Caco-2 (cell line): ENCODE measurements at regions not wholly inside any gene's neighbourhood (a gene's known extent, or its start where the extent isn't known, plus 50 kb on each side); places are given as distances from the start of the nearest gene placed in this dataset.

ENCODE experiments used
- BruUV-seq: library from RNA; stranded (reverse); fragments of 400-500 nt; replicated peaks from 2 replicates; lab custom pipeline; 2021; lab: Mats Ljungman, UMichigan
- CTCF ChIA-PET: fragments of 300-600 bp; sonication (Branson Sonifier 250); formaldehyde crosslinking; loops from one replicate; lab custom pipeline; 2022; ENCODE audit warnings: antibody characterized with exemption; lab: Charles Lee
- POLR2A ChIA-PET: fragments of 300-600 bp; sonication (Branson Sonifier 250); formaldehyde crosslinking; loops from one replicate; lab custom pipeline; 2022; ENCODE audit warnings: antibody characterized with exemption; lab: Charles Lee
- DNase-seq, 2 experiments: peaks; one replicate each; pipeline versions ENCODE4 v3.0.0 to v3.0.0-alpha.2; 2020 to 2022
- H3K27me3 ChIP-seq: replicated peaks from 2 replicates; pipeline ENCODE4 v1.6.0; 2011; ENCODE audit warnings: low read length; ENCODE audit not compliant: control insufficient read depth, insufficient read depth
- H3K36me3 ChIP-seq: 2 replicates; pipeline ENCODE4 v1.5.1; 2011; ENCODE audit warnings: low read length; ENCODE audit not compliant: control insufficient read depth, insufficient read depth
- H3K4me1 ChIP-seq: fragments of 250-450 bp; sonication (Bioruptor Pico); 2 replicates; pipeline ENCODE4 v1.5.1; 2020; ENCODE audit warnings: mild to moderate bottlenecking
- H3K4me3 ChIP-seq: 2 replicates; pipeline ENCODE4 v1.5.1; 2011; ENCODE audit warnings: low read depth, mild to moderate bottlenecking, control low read depth, low read length
- H3K9me3 ChIP-seq: fragments of 250-450 bp; sonication (Bioruptor Pico); 2 replicates; pipeline ENCODE4 v1.5.1; 2020; ENCODE audit warnings: mild to moderate bottlenecking, moderate library complexity
- H3K27ac Mint-ChIP-seq: one replicate; pipeline ENCODE4 v1.8.0; 2022; ENCODE audit warnings: mixed read lengths; ENCODE audit not compliant: unreplicated experiment
- H3K27me3 Mint-ChIP-seq: one replicate; pipeline ENCODE4 v1.8.0; 2022; ENCODE audit warnings: mixed read lengths; ENCODE audit not compliant: insufficient read depth, unreplicated experiment
- H3K36me3 Mint-ChIP-seq: one replicate; pipeline ENCODE4 v1.8.0; 2022; ENCODE audit warnings: mild to moderate bottlenecking, mixed read lengths; ENCODE audit not compliant: insufficient read depth, unreplicated experiment
- H3K4me1 Mint-ChIP-seq: one replicate; pipeline ENCODE4 v1.8.0; 2022; ENCODE audit warnings: low read depth, mixed read lengths; ENCODE audit not compliant: unreplicated experiment
- H3K4me3 Mint-ChIP-seq: one replicate; pipeline ENCODE4 v1.8.0; 2022; ENCODE audit warnings: mild to moderate bottlenecking, moderate library complexity, mixed read lengths; ENCODE audit not compliant: unreplicated experiment
- H3K9me3 Mint-ChIP-seq: one replicate; pipeline ENCODE4 v1.8.0; 2022; ENCODE audit warnings: mixed read lengths; ENCODE audit not compliant: unreplicated experiment
- intact Hi-C: fragments of 100-400 bp; cut with micrococcal nuclease; formaldehyde crosslinking; loops from one replicate; pipeline ENCODE4 v1.10.0; 2022; ENCODE audit not compliant: unreplicated experiment
- TF ChIP-seq, protein P1 (sequence below), 2 experiments: fragments of 200-600 bp in 1 of 2; IDR thresholded peaks; 1 replicate in 1 of 2; 2 replicates in 1 of 2; pipeline versions ENCODE4 v1.5.1 to v1.8.0; 2011 to 2022; ENCODE audit warnings: antibody characterized with exemption in 1 of 2, control low read depth in 1 of 2, inconsistent platforms in 1 of 2, low read depth in 1 of 2, low read length in 1 of 2, mild to moderate bottlenecking in 1 of 2, moderate library complexity in 1 of 2; ENCODE audit not compliant: insufficient read depth in 1 of 2, severe bottlenecking in 1 of 2, unreplicated experiment in 1 of 2

DNA sequence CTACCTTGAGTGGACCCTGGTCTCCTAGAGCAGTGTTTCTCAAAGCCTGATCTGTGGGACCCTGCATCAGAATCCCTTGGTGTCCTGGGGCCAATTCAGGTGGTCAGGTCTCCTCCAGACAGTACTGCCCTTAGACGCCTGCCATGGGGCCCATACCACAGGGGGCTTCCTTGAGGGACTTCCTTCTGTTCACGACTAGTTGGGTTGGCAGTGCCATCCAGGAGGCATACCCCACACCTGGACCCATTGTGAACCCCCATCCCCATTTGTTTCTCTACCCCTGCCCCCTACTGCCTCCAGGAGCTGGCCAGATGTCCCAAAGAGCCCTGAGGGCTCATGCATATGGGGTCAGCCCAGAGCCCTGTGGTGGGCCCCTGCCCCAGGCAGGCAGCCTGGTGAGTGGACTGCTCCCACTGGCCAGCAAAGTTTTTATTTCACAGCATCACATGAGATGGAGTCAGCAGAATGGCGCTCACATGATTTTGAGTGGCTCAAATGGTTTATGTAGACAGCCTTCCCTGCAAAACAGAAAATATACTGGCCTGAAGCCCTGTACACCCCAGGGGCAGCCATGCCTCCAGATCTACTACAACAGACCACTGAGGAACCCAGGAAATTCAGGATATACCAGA lies 259.9 kb upstream of the ZMIZ1 start:
- intact Hi-C loops = loop anchor here (5.0 kb wide), 1 partner anchor 258 kb away; the partner anchor contains the start of gene ZMIZ1
- Histone ChIP-seq H3K4me3 (no peak overlapping the region), H3K4me1 (peaks cover 16% of the 10 kb centered on the region), H3K36me3 (no peaks in the 10 kb centered on the region), H3K9me3 (no peaks in the 10 kb centered on the region), H3K27me3 (no peaks in the 10 kb centered on the region)
- BruUV-seq = no TSS peak
- H3K9me3 Mint-ChIP-seq = no peaks in the 10 kb centered on the region
- DNase-seq = no peak
- peaks cover 24% of the 10 kb centered on the region for H3K4me1 Mint-ChIP-seq
- ChIA-PET POLR2A (no interaction called here), CTCF (no interaction called here)
- TF ChIP-seq, protein P1, sequence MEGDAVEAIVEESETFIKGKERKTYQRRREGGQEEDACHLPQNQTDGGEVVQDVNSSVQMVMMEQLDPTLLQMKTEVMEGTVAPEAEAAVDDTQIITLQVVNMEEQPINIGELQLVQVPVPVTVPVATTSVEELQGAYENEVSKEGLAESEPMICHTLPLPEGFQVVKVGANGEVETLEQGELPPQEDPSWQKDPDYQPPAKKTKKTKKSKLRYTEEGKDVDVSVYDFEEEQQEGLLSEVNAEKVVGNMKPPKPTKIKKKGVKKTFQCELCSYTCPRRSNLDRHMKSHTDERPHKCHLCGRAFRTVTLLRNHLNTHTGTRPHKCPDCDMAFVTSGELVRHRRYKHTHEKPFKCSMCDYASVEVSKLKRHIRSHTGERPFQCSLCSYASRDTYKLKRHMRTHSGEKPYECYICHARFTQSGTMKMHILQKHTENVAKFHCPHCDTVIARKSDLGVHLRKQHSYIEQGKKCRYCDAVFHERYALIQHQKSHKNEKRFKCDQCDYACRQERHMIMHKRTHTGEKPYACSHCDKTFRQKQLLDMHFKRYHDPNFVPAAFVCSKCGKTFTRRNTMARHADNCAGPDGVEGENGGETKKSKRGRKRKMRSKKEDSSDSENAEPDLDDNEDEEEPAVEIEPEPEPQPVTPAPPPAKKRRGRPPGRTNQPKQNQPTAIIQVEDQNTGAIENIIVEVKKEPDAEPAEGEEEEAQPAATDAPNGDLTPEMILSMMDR (IDR thresholded peaks at IDR 0.05; ENCODE audit: insufficient read depth in 1 of 2, low read depth in 1 of 2, low read length in 1 of 2, severe bottlenecking in 1 of 2, unreplicated experiment in 1 of 2) = no peak
- no peak overlapping the region for H3K27ac Mint-ChIP-seq
- H3K36me3 Mint-ChIP-seq = peaks cover 6% of the 10 kb centered on the region
- H3K27me3 Mint-ChIP-seq = no peaks in the 10 kb centered on the region
- H3K4me3 Mint-ChIP-seq = no peak overlapping the region

- CTCF ChIA-PET = no interaction called here
- Histone ChIP-seq H3K9me3 (no peaks in the 10 kb centered on the region), H3K4me3 (no peak overlapping the region), H3K4me1 (0 out of 2 replicates have a peak, but pooled peaks cover under 1% of the 10 kb centered on the region), H3K36me3 (no peaks in the 10 kb centered on the region), H3K27me3 (no peaks in the 10 kb centered on the region)
- peaks cover 20% of the 10 kb centered on the region for H3K4me1 Mint-ChIP-seq
- POLR2A ChIA-PET = no interaction called here
- H3K9me3 Mint-ChIP-seq = no peaks in the 10 kb centered on the region
- no peaks in the 10 kb centered on the region for H3K27me3 Mint-ChIP-seq
- no peak overlapping the region for H3K27ac Mint-ChIP-seq
- intact Hi-C loops = no loop called here
- H3K36me3 Mint-ChIP-seq = peaks cover 6% of the 10 kb centered on the region
- TF ChIP-seq, protein P1 (IDR thresholded peaks at IDR 0.05; ENCODE audit: insufficient read depth in 1 of 2, low read depth in 1 of 2, low read length in 1 of 2, severe bottlenecking in 1 of 2, unreplicated experiment in 1 of 2) = no peak
- H3K4me3 Mint-ChIP-seq = no peak overlapping the region
- no TSS peak for BruUV-seq
- no peak for DNase-seq
Measured at GRCh38 chr10:78811174-78811573, 257.6 kb upstream of the ZMIZ1 start.

- H3K27me3 ChIP-seq = no peaks in the 10 kb centered on the region
- H3K36me3 ChIP-seq = no peaks in the 10 kb centered on the region
- H3K4me1 Mint-ChIP-seq = peaks cover 13% of the 10 kb centered on the region
- no peaks in the 10 kb centered on the region for H3K27me3 Mint-ChIP-seq
- no peaks in the 10 kb centered on the region for H3K9me3 Mint-ChIP-seq
- no peak overlapping the region for H3K27ac Mint-ChIP-seq
- no peak for DNase-seq
- ChIA-PET CTCF (no interaction called here), POLR2A (no interaction called here)
- no TSS peak for BruUV-seq
- H3K9me3 ChIP-seq = no peaks in the 10 kb centered on the region
- no peaks in the 10 kb centered on the region for H3K4me1 ChIP-seq
- TF ChIP-seq, protein P1 (IDR thresholded peaks at IDR 0.05; ENCODE audit: insufficient read depth in 1 of 2, low read depth in 1 of 2, low read length in 1 of 2, severe bottlenecking in 1 of 2, unreplicated experiment in 1 of 2) = no peak
- H3K4me3 ChIP-seq = no peak overlapping the region
- H3K36me3 Mint-ChIP-seq = peaks cover 6% of the 10 kb centered on the region
- H3K4me3 Mint-ChIP-seq = no peak overlapping the region
- intact Hi-C loops = no loop called here
Measured at GRCh38 chr10:78812571-78813318, 256.0 kb upstream of the ZMIZ1 start.
